Astrocyte of the spinal cord (primary cell): ENCODE measurements at regions not wholly inside any gene's neighbourhood (a gene's known extent, or its start where the extent isn't known, plus 50 kb on each side); places are given as distances from the start of the nearest gene placed in this dataset.
"Not testable (repeated sequence)": the region's sequence is repeated elsewhere in the genome, so short reads cannot be mapped to it uniquely, and the experiment has no call there.

Experiments
- DNase-seq: peaks from one replicate; pipeline ENCODE4 v3.0.0; 2011; ENCODE audit warnings: low read depth, low spot score
- H3K4me3 ChIP-seq: 2 replicates; pipeline ENCODE4 v1.5.1; 2011; ENCODE audit warnings: low read depth, mild to moderate bottlenecking, low read length, moderate library complexity
- CTCF ChIP-seq: IDR thresholded peaks from 2 replicates; pipeline ENCODE4 v1.5.1; 2012; ENCODE audit warnings: low read depth, mild to moderate bottlenecking, low read length, inconsistent platforms
- in situ Hi-C: cut with HindIII; loops from 2 replicates; pipeline ENCODE4 v1.10.0; 2017; ENCODE audit warnings: low sequenced_read_pairs

GRCh38 chr4:110412354-110413065 is 63.4 kb upstream of the ENPEP start:
- no peak for DNase-seq
- in situ Hi-C loops = no loop called here
- TF ChIP-seq CTCF = no peak
- no peak overlapping the region for H3K4me3 ChIP-seq

DNA sequence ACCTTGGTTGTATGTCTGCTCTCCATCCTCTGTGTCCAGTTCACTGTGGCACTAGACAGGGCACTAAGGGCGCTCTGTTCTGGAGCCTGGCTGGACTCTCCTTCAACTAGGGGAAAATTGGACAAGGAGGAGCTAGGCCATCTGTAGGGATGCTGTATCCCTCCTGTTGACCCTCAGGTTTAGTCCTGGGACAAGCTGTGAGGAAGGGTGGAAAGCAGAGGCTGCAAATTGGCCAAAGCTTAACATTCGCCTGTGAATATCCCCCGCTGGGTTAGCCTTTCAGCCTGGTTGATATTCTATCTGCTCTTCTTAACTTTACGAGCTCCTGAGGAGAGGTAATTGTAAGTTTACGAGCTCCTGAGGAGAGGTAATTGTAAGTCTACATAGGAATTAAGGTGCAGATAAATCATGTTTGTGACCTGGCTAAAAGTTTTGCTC is 64.4 kb upstream of the ENPEP start:
- TF ChIP-seq CTCF = no peak
- in situ Hi-C loops = no loop called here
- no peak for DNase-seq
- no peak overlapping the region for H3K4me3 ChIP-seq

- in situ Hi-C loops, H3K4me3 ChIP-seq, DNase-seq: not testable (repeated sequence)
These were observed 64.9 kb upstream of the ENPEP start for GRCh38 chr4:110410853-110411573.

DNA sequence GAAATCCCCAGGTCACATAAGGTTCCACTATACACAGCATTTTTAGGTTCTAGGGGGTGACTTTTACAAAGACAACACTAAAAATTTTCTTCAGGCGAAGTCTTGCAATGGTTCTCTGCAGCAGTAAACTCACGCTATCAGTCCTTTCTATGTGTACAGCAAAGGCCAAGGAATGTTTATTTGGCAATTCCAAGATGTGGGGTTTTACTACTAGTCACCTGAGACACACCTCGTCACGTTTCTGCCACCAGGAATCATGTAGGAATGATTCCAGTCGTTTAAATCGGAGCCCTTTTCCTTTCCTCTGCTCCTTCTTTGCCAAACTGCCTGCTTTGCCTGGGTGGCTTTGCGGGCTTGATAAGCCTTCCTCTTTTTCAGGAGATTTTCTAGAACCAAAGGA is 75.9 kb upstream of the ENPEP start:
- DNase-seq = no peak
- H3K4me3 ChIP-seq = no peak overlapping the region
- in situ Hi-C loops = no loop called here
- no peak for TF ChIP-seq CTCF

DNA sequence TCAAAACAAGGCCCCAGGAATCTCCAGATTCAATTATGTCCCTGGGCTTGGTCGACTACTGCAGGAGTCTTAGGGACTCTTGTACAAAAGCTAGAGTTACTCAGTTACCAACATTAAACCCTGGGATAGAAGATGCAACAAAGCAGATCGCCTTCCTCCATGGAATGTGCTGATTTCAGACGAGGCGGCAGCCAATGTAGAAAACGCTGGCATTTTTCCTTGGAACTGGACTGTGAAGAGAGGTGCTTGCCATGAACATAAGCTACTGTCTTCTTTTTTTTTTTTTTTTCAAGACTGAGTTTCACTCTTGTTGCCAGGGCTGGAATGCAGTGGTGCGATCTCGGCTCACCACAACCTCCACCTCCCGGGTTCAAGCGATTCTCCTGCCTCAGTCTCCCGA is 76.9 kb upstream of the ENPEP start:
- in situ Hi-C loops, DNase-seq, H3K4me3 ChIP-seq: not testable (repeated sequence)

- no peak for TF ChIP-seq CTCF
- no peak overlapping the region for H3K4me3 ChIP-seq
- DNase-seq = no peak
- in situ Hi-C loops = no loop called here
These were observed 79.0 kb upstream of the ENPEP start for GRCh38 chr4:110396963-110397362.

DNA sequence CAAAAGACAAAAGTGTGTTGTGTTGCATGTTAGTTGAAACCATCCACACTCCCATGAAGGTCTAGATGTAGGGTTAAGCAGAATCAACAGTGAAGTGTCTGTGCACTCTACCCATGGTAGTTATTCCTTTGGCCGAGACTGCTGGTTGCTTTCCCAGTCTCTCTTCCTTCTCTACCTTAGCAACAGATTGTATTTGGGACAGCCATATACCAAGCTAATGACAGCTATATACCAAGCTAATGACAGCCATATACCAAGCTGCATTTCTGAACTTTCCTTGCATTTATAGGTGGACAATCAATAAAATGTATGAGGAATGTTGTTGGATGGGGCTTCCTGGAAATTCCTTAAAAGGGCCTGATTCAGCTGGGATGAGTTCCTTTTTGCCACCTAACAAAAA is 80.5 kb upstream of the ENPEP start:
- TF ChIP-seq CTCF = no peak
- in situ Hi-C loops = no loop called here
- no peak overlapping the region for H3K4me3 ChIP-seq
- no peak for DNase-seq
